ENCODE measurements at regions not wholly inside any gene's neighbourhood (a gene's known extent, or its start where the extent isn't known, plus 50 kb on each side); places are given as distances from the start of the nearest gene placed in this dataset.

DNA sequence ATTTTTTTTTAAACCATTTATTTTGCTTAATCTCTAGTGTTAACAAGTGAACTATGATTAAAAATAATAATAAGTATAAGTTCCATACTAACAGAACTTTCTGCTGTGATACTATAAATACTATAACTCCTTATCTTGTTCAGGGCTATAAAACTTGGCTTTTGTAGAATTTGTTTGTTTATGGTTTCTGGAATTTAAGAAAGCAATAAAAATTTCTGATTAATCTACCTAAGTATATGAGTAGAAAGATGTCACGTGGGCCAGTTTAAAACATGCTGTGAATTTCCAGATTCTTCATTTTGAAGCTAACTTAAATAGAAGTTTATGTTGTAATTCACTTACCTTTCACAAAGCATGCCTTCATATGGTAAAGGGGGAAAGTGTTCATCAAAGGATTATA lies 1236.3 kb upstream of the ACVR2A start:
- TF ChIP-seq POLR2AphosphoS5 (IDR thresholded peaks at IDR 0.05) (no peak), POLR2A (IDR thresholded peaks at IDR 0.05) (no peak), EP300 (IDR thresholded peaks at IDR 0.05) (no peak)
- TF ChIP-seq, protein P1, sequence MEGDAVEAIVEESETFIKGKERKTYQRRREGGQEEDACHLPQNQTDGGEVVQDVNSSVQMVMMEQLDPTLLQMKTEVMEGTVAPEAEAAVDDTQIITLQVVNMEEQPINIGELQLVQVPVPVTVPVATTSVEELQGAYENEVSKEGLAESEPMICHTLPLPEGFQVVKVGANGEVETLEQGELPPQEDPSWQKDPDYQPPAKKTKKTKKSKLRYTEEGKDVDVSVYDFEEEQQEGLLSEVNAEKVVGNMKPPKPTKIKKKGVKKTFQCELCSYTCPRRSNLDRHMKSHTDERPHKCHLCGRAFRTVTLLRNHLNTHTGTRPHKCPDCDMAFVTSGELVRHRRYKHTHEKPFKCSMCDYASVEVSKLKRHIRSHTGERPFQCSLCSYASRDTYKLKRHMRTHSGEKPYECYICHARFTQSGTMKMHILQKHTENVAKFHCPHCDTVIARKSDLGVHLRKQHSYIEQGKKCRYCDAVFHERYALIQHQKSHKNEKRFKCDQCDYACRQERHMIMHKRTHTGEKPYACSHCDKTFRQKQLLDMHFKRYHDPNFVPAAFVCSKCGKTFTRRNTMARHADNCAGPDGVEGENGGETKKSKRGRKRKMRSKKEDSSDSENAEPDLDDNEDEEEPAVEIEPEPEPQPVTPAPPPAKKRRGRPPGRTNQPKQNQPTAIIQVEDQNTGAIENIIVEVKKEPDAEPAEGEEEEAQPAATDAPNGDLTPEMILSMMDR (IDR thresholded peaks at IDR 0.05): no peak
- Histone ChIP-seq H3K27ac (no peak overlapping the region), H3K9me3 (no peaks in the 10 kb centered on the region), H3K4me1 (peaks cover 0 to under 1% (median 0%) of the 10 kb centered on the region in 4 donors), H3K36me3 (no peaks in the 10 kb centered on the region), H3K4me3 (no peak overlapping the region), H3K27me3 (no peaks in the 10 kb centered on the region)
- WGBS, 2 donors: 12 to 60% methylated on average over 1 of the region's 1 CpG
- intact Hi-C loops (cut with DNase I): no loop called here
- no peak for DNase-seq

DNA sequence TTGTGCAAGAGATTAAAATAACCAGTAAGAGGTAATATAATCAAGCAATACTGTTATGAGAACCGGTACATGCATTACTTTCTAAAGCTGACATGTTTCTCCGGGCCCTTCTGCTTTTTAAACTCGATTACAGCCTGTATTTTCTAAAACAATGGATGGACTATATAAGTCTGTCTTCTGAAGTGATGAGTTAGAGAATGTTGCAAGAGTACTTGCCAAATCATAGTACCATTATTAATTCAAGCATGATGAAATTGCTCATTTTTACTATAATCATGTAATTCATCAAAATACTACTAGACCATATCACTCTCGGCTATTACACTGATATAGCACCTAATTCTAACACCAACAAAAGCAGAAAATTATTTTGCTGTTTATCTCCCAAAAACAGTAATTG lies 1240.3 kb upstream of the ACVR2A start:
- no peaks in the 10 kb centered on the region for H3K36me3 ChIP-seq
- no peaks in the 10 kb centered on the region for H3K27me3 ChIP-seq
- 93% methylated on average over 4 of the region's 4 CpGs for WGBS, 2 donors
- H3K4me3 ChIP-seq: no peak overlapping the region
- peaks cover 0 to 13% (median 5%) of the 10 kb centered on the region in 4 donors for H3K4me1 ChIP-seq
- H3K9me3 ChIP-seq: no peaks in the 10 kb centered on the region
- H3K27ac ChIP-seq: no peak overlapping the region
- no peak for DNase-seq
- intact Hi-C loops (cut with DNase I): no loop called here
- TF ChIP-seq, protein P1 (IDR thresholded peaks at IDR 0.05): no peak
- no peak for TF ChIP-seq POLR2AphosphoS5 (IDR thresholded peaks at IDR 0.05)
- no peak for TF ChIP-seq POLR2A (IDR thresholded peaks at IDR 0.05)
- TF ChIP-seq EP300 (IDR thresholded peaks at IDR 0.05): no peak

DNA sequence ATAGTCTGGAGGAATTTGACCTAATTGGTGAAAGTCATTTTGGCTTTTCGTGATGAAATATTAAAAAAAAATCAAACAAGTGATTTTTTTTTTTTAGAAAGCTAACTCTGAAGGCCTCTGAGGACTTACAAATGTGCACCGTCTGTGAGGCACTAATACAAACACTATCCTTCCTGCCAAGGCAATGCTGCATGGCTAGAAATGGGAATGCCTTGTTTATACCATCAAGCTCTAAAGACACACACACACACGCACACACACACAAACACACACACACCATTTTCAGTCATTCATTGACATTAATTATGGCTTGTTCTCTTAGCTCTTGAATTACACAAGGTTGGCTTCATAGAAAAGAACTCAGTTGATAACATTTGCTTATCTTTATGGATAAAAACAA lies 1242.0 kb upstream of the ACVR2A start:
- Histone ChIP-seq H3K4me3 (no peak overlapping the region), H3K36me3 (no peaks in the 10 kb centered on the region), H3K27ac (no peak overlapping the region), H3K4me1 (peaks cover 0 to 13% (median 5%) of the 10 kb centered on the region in 4 donors), H3K27me3 (no peaks in the 10 kb centered on the region), H3K9me3 (no peaks in the 10 kb centered on the region)
- DNase-seq: no peak
- intact Hi-C loops (cut with DNase I): no loop called here
- TF ChIP-seq POLR2A (IDR thresholded peaks at IDR 0.05) (no peak), POLR2AphosphoS5 (IDR thresholded peaks at IDR 0.05) (no peak), EP300 (IDR thresholded peaks at IDR 0.05) (no peak)
- TF ChIP-seq, protein P1 (IDR thresholded peaks at IDR 0.05): no peak
- WGBS, 2 donors: 68 to 70% methylated on average over 3 of the region's 3 CpGs

DNA sequence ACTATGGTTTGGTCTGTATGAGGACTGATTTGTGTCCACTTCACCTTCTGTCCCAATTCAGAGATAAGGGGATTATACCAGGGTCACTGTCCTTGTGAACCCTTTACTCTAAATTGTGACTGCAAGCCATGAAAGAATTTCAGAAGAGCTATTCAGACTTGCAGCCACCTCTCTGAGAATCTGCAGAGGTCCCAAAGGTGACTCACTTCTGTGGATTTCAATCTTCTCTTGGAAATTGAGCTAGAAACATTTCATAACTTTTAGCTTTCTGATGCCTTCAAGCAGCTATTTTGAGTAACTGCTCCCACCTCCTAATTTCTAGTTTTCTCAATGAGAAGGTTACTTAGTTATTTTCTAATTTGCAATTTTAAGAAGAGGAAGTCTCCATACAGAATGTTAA lies 1242.4 kb upstream of the ACVR2A start:
- H3K4me3 ChIP-seq: no peak overlapping the region
- H3K27ac ChIP-seq: no peak overlapping the region
- TF ChIP-seq POLR2A (IDR thresholded peaks at IDR 0.05) (no peak), EP300 (IDR thresholded peaks at IDR 0.05) (no peak), POLR2AphosphoS5 (IDR thresholded peaks at IDR 0.05) (no peak)
- TF ChIP-seq, protein P1 (IDR thresholded peaks at IDR 0.05): no peak
- intact Hi-C loops (cut with DNase I): no loop called here
- DNase-seq: no peak
- H3K27me3 ChIP-seq: no peaks in the 10 kb centered on the region
- H3K36me3 ChIP-seq: no peaks in the 10 kb centered on the region
- H3K4me1 ChIP-seq: peaks cover 0 to 13% (median 5%) of the 10 kb centered on the region in 4 donors
- no peaks in the 10 kb centered on the region for H3K9me3 ChIP-seq

DNA sequence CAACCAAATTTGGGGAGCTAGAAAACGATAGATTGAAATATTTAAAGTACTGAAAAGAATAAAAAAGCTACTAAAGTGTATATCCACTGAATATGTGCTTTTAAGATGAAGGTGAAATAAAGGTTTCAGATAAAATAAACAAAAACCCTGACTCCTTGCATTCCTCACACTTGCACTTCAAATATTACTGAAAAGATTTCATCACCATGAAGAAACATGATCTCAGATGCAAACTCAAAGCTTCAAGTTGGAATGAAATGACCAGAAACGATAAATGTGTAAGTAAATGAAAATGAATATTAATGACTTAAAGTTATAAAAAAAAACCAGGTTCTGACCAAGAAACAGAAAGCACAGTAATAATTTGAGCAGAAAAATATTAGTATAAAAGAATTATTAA lies 1246.0 kb upstream of the ACVR2A start:
- no peaks in the 10 kb centered on the region for H3K36me3 ChIP-seq
- TF ChIP-seq POLR2A (IDR thresholded peaks at IDR 0.05) (no peak), EP300 (IDR thresholded peaks at IDR 0.05) (no peak), POLR2AphosphoS5 (IDR thresholded peaks at IDR 0.05) (no peak)
- TF ChIP-seq, protein P1 (IDR thresholded peaks at IDR 0.05): no peak
- peaks cover 0 to 13% (median 5%) of the 10 kb centered on the region in 4 donors for H3K4me1 ChIP-seq
- DNase-seq: no peak
- H3K9me3 ChIP-seq: no peaks in the 10 kb centered on the region
- intact Hi-C loops (cut with DNase I): no loop called here
- H3K27ac ChIP-seq: no peak overlapping the region
- no peaks in the 10 kb centered on the region for H3K27me3 ChIP-seq
- 89 to 96% methylated on average over 2 of the region's 2 CpGs for WGBS, 2 donors
- no peak overlapping the region for H3K4me3 ChIP-seq

Measured in sigmoid colon (tissue), 6 donors.